Keratinocyte (primary cell): ENCODE measurements at regions not wholly inside any gene's neighbourhood (a gene's known extent, or its start where the extent isn't known, plus 50 kb on each side); places are given as distances from the start of the nearest gene placed in this dataset.

ENCODE experiments used
- DNase-seq: peaks from one replicate; pipeline ENCODE4 v3.0.0-alpha.2; 2011; ENCODE audit warnings: low read depth, missing footprints, low spot score
- FAIRE-seq: peaks from 2 replicates; lab custom pipeline; 2011; peaks lifted over from hg19 to GRCh38; lab: Jason Lieb, UNC
- H2AFZ ChIP-seq: 2 replicates; pipeline ENCODE4 v1.6.0; 2012; ENCODE audit warnings: low read length, control low read depth, inconsistent platforms; ENCODE audit not compliant: control insufficient read depth
- H3K27ac ChIP-seq: 2 replicates; pipeline ENCODE4 v1.5.1; 2011; ENCODE audit warnings: low read length; ENCODE audit not compliant: control insufficient read depth, insufficient read depth
- H3K27me3 ChIP-seq: 3 replicates; pipeline ENCODE4 v1.6.0; 2011; ENCODE audit warnings: low read length; ENCODE audit not compliant: control insufficient read depth, insufficient read depth; ENCODE audit errors: extremely low read depth
- H3K36me3 ChIP-seq, 2 experiments: 2 replicates in 1 of 2; 3 replicates in 1 of 2; pipeline ENCODE4 v1.5.1; 2011; ENCODE audit warnings: low read length in 2 of 2, mild to moderate bottlenecking in 1 of 2; ENCODE audit not compliant: control insufficient read depth in 2 of 2, insufficient read depth in 2 of 2; ENCODE audit errors: extremely low read depth in 1 of 2
- H3K4me1 ChIP-seq: 3 replicates; pipeline ENCODE4 v1.5.1; 2011; ENCODE audit warnings: low read length; ENCODE audit not compliant: control insufficient read depth, insufficient read depth; ENCODE audit errors: extremely low read depth
- H3K4me2 ChIP-seq: 3 replicates; pipeline ENCODE4 v1.6.0; 2011; ENCODE audit warnings: low read depth, low read length; ENCODE audit not compliant: control insufficient read depth, insufficient read depth; ENCODE audit errors: extremely low read depth
- H3K4me3 ChIP-seq, 3 experiments: fragments of 200-600 bp in 1 of 3; sonication (generic) in 1 of 3; 2 replicates in 2 of 3; 3 replicates in 1 of 3; pipeline ENCODE4 v1.5.1; 2011 to 2016; ENCODE audit warnings: low read length in 3 of 3, mild to moderate bottlenecking in 3 of 3, control low read depth in 2 of 3, inconsistent platforms in 1 of 3, low read depth in 1 of 3, mixed read lengths in 1 of 3, mixed run types in 1 of 3, moderate library complexity in 1 of 3; ENCODE audit not compliant: control insufficient read depth in 2 of 3, insufficient read depth in 2 of 3; ENCODE audit errors: extremely low read depth in 1 of 3
- H3K79me2 ChIP-seq: 2 replicates; pipeline ENCODE4 v1.6.0; 2012; ENCODE audit warnings: low read length; ENCODE audit not compliant: control insufficient read depth, insufficient read depth
- H3K9ac ChIP-seq: 3 replicates; pipeline ENCODE4 v1.6.0; 2011; ENCODE audit warnings: low read length; ENCODE audit not compliant: control insufficient read depth, insufficient read depth; ENCODE audit errors: extremely low read depth
- H3K9me1 ChIP-seq: 3 replicates; pipeline ENCODE4 v1.6.0; 2011; ENCODE audit warnings: low read length; ENCODE audit not compliant: control insufficient read depth, insufficient read depth; ENCODE audit errors: extremely low read depth
- H3K9me3 ChIP-seq: 2 replicates; pipeline ENCODE4 v1.5.1; 2012; ENCODE audit warnings: low read depth, low read length; ENCODE audit not compliant: control insufficient read depth
- H4K20me1 ChIP-seq: 3 replicates; pipeline ENCODE4 v1.6.0; 2011; ENCODE audit warnings: low read length; ENCODE audit not compliant: control insufficient read depth, insufficient read depth; ENCODE audit errors: extremely low read depth
- EZH2 ChIP-seq: IDR thresholded peaks from one replicate; pipeline ENCODE4 v1.6.1; 2012; ENCODE audit warnings: inconsistent platforms, mild to moderate bottlenecking, low read length, moderate library complexity
- dilution Hi-C: fragments of 300-500 bp; cut with MboI; formaldehyde crosslinking; loops from one replicate; pipeline ENCODE4 v1.7.0; 2020; ENCODE audit warnings: low sequenced_read_pairs; ENCODE audit not compliant: extremely low pct_ligation_motif_present
- TF ChIP-seq, protein P1 (sequence below), 3 experiments: IDR thresholded peaks in 1 of 3; conservative IDR thresholded peaks in 1 of 3; optimal IDR thresholded peaks in 1 of 3; 2 replicates in 2 of 3; 3 replicates in 1 of 3; pipeline versions ENCODE3 to v1.5.1; 2011; ENCODE audit warnings: low read length in 3 of 3, mild to moderate bottlenecking in 3 of 3, moderate library complexity in 2 of 3, control low read depth in 1 of 3, inconsistent platforms in 1 of 3; ENCODE audit not compliant: insufficient read depth in 2 of 3; ENCODE audit errors: extremely low read depth in 1 of 3

GRCh38 chr6:16044211-16044643 lies 84.7 kb upstream of the MYLIP start:
- Histone ChIP-seq H3K27ac (no peak overlapping the region), H3K36me3 (no peaks in the 10 kb centered on the region), H4K20me1 (no peaks in the 10 kb centered on the region), H3K27me3 (no peaks in the 10 kb centered on the region), H3K4me3 (no peak overlapping the region), H3K4me2 (no peak overlapping the region), H3K9me1 (no peaks in the 10 kb centered on the region), H3K79me2 (no peaks in the 10 kb centered on the region), H3K4me1 (peaks cover 4% of the 10 kb centered on the region), H3K9me3 (no peaks in the 10 kb centered on the region), H3K9ac (no peak overlapping the region), H2AFZ (no peak overlapping the region)
- no peak for FAIRE-seq
- DNase-seq = no peak
- dilution Hi-C loops = no loop called here
- TF ChIP-seq, protein P1, sequence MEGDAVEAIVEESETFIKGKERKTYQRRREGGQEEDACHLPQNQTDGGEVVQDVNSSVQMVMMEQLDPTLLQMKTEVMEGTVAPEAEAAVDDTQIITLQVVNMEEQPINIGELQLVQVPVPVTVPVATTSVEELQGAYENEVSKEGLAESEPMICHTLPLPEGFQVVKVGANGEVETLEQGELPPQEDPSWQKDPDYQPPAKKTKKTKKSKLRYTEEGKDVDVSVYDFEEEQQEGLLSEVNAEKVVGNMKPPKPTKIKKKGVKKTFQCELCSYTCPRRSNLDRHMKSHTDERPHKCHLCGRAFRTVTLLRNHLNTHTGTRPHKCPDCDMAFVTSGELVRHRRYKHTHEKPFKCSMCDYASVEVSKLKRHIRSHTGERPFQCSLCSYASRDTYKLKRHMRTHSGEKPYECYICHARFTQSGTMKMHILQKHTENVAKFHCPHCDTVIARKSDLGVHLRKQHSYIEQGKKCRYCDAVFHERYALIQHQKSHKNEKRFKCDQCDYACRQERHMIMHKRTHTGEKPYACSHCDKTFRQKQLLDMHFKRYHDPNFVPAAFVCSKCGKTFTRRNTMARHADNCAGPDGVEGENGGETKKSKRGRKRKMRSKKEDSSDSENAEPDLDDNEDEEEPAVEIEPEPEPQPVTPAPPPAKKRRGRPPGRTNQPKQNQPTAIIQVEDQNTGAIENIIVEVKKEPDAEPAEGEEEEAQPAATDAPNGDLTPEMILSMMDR (optimal IDR thresholded peaks at IDR 0.05 in 1 of 3, IDR thresholded peaks at IDR 0.05 in 1 of 3, conservative IDR thresholded peaks at IDR 0.05 in 1 of 3; ENCODE audit: extremely low read depth in 1 of 3, insufficient read depth in 2 of 3, low read length in 3 of 3) = no peak
- TF ChIP-seq EZH2 = no peak

- no peak for DNase-seq
- dilution Hi-C loops = no loop called here
- Histone ChIP-seq H3K9me3 (no peaks in the 10 kb centered on the region), H3K79me2 (no peaks in the 10 kb centered on the region), H3K27ac (no peak overlapping the region), H2AFZ (no peak overlapping the region), H3K4me3 (no peak overlapping the region), H3K4me2 (no peak overlapping the region), H3K4me1 (peaks cover 4% of the 10 kb centered on the region), H3K27me3 (no peaks in the 10 kb centered on the region), H3K9me1 (no peaks in the 10 kb centered on the region), H3K36me3 (no peaks in the 10 kb centered on the region), H4K20me1 (no peaks in the 10 kb centered on the region), H3K9ac (no peak overlapping the region)
- TF ChIP-seq EZH2 = no peak
- no peak for FAIRE-seq
These were observed 85.4 kb upstream of the MYLIP start for GRCh38 chr6:16043171-16044135.
